ENCODE measurements at regions not wholly inside any gene's neighbourhood (a gene's known extent, or its start where the extent isn't known, plus 50 kb on each side); places are given as distances from the start of the nearest gene placed in this dataset.

DNA sequence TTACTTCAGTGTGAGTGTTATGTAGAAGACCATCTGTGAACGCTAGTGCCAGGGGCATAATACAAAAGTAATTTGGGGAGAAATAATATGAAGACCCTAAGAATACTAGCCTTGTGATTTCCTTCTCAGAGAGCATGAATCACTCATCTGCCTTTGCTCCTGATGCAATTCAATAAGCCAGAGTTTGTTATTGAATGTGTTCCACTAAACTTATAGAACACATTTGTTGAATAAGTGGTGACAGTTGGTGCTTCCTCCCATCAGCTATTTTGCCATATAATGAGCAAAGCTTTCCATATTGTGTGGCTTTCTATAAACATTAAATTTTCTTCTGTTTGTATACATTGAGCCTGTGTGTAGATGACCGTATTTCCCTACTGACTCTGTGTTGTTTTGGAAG lies 136.4 kb upstream of the QRFPR start (continued):
- TF ChIP-seq, protein P1, sequence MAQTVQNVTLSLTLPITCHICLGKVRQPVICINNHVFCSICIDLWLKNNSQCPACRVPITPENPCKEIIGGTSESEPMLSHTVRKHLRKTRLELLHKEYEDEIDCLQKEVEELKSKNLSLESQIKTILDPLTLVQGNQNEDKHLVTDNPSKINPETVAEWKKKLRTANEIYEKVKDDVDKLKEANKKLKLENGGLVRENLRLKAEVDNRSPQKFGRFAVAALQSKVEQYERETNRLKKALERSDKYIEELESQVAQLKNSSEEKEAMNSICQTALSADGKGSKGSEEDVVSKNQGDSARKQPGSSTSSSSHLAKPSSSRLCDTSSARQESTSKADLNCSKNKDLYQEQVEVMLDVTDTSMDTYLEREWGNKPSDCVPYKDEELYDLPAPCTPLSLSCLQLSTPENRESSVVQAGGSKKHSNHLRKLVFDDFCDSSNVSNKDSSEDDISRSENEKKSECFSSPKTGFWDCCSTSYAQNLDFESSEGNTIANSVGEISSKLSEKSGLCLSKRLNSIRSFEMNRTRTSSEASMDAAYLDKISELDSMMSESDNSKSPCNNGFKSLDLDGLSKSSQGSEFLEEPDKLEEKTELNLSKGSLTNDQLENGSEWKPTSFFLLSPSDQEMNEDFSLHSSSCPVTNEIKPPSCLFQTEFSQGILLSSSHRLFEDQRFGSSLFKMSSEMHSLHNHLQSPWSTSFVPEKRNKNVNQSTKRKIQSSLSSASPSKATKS (CRISPR knock-in tag; IDR thresholded peaks at IDR 0.05): no peak
- TF ChIP-seq RBM17 (IDR thresholded peaks at IDR 0.05; ENCODE audit: borderline replicate concordance, low read depth, low read length): no peak
- TF ChIP-seq ELF1 (tag; IDR thresholded peaks at IDR 0.05): no peak
- no peak for TF ChIP-seq SMARCC2 (IDR thresholded peaks at IDR 0.05; ENCODE audit: low read depth)
- no peak for TF ChIP-seq SAFB (IDR thresholded peaks at IDR 0.05; ENCODE audit: borderline replicate concordance, low read depth, low read length)
- TF ChIP-seq ASH1L (IDR thresholded peaks at IDR 0.05; ENCODE audit: borderline replicate concordance, low read depth, partially characterized antibody): no peak
- TF ChIP-seq, protein P2, sequence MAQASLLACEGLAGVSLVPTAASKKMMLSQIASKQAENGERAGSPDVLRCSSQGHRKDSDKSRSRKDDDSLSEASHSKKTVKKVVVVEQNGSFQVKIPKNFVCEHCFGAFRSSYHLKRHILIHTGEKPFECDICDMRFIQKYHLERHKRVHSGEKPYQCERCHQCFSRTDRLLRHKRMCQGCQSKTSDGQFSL (CRISPR knock-in tag; IDR thresholded peaks at IDR 0.05): no peak
- TF ChIP-seq, protein P2 (tag; IDR thresholded peaks at IDR 0.05): no peak
- no peak for TF ChIP-seq STAT5B (CRISPR knock-in tag; IDR thresholded peaks at IDR 0.05)
- no peak for TF ChIP-seq MAFF (IDR thresholded peaks at IDR 0.05; ENCODE audit: low read length)
- TF ChIP-seq CHD1 (IDR thresholded peaks at IDR 0.05; ENCODE audit: low read length): no peak
- TF ChIP-seq ZNF217 (CRISPR knock-in tag; IDR thresholded peaks at IDR 0.05): no peak

All from K562 (cell line).